Uterus (tissue), 2 donors: ENCODE measurements at regions not wholly inside any gene's neighbourhood (a gene's known extent, or its start where the extent isn't known, plus 50 kb on each side); places are given as distances from the start of the nearest gene placed in this dataset.

Experiments
- POLR2A ChIP-seq, 2 donors: fragments of 450-650 bp; IDR thresholded peaks; one replicate each; pipeline ENCODE4 v1.6.1; 2016; ENCODE audit warnings: antibody characterized with exemption in 2 of 2, mild to moderate bottlenecking in 1 of 2, moderate library complexity in 1 of 2
- TF ChIP-seq, protein P1 (sequence below), 4 experiments: fragments of 200-600 bp in 2 of 4; fragments of 450-650 bp in 2 of 4; sonication (generic) in 2 of 4; IDR thresholded peaks; one replicate each; pipeline ENCODE4 v1.5.1; 2016 to 2019; ENCODE audit warnings: antibody characterized with exemption in 4 of 4, mild to moderate bottlenecking in 2 of 4, moderate library complexity in 1 of 4

DNA sequence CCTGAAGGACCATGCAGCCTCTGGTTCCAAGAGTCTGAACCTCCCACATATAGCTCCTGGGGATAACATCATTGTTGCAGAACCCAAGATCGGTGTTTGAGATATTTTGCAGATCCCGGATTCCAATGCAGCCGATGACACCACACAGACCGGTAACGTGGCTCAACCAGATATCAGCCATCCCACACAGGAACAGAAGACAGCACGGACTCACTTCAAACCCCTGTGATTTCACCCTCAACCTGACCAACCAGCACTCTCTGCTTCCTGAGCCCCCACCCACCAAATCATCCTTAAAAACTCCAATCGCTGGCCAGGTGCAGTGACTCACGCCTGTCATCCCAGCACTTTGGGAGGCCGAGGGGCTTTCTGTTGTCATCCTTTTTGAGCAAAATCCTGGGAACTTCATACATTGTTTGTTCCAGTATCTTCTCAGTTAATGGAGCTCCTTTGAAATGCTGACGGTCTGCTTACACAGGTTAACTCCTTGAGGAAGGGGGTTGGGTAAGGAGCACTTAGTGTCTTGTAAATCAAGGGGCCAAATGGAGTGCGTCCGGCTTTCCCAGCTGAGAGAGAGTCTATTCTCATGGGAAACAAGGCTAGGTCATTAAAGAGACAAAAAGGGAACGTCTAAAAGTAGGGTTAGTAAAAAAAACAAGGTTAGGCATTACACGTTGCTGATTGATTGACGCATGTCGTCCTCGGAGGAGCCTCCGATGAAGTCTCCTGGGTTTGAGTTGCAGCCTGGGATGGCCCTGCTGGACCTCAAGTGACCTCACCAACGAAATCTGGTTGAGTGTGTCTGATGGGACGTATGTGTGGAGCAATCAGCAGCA, 230.4 kb downstream of the CRLF2 start:
- TF ChIP-seq POLR2A (IDR thresholded peaks at IDR 0.05) = no peak
- TF ChIP-seq, protein P1, sequence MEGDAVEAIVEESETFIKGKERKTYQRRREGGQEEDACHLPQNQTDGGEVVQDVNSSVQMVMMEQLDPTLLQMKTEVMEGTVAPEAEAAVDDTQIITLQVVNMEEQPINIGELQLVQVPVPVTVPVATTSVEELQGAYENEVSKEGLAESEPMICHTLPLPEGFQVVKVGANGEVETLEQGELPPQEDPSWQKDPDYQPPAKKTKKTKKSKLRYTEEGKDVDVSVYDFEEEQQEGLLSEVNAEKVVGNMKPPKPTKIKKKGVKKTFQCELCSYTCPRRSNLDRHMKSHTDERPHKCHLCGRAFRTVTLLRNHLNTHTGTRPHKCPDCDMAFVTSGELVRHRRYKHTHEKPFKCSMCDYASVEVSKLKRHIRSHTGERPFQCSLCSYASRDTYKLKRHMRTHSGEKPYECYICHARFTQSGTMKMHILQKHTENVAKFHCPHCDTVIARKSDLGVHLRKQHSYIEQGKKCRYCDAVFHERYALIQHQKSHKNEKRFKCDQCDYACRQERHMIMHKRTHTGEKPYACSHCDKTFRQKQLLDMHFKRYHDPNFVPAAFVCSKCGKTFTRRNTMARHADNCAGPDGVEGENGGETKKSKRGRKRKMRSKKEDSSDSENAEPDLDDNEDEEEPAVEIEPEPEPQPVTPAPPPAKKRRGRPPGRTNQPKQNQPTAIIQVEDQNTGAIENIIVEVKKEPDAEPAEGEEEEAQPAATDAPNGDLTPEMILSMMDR (IDR thresholded peaks at IDR 0.05) = no peak
